Astrocyte (in vitro differentiated cells and primary cell): ENCODE measurements at regions not wholly inside any gene's neighbourhood (a gene's known extent, or its start where the extent isn't known, plus 50 kb on each side); places are given as distances from the start of the nearest gene placed in this dataset.

Experiments used
- DNase-seq: peaks from one replicate; pipeline ENCODE4 v3.0.0-alpha.2; 2010; ENCODE audit warnings: low read depth
- FAIRE-seq: peaks from 2 replicates; lab custom pipeline; 2011; peaks lifted over from hg19 to GRCh38; lab: Jason Lieb, UNC
- H2AFZ ChIP-seq: 2 replicates; pipeline ENCODE4 v1.6.0; 2012; ENCODE audit warnings: low read depth, low read length, inconsistent platforms
- H3K27ac ChIP-seq: 2 replicates; pipeline ENCODE4 v1.5.1; 2011; ENCODE audit warnings: low read depth, low read length, inconsistent platforms
- H3K27me3 ChIP-seq: 2 replicates; pipeline ENCODE4 v1.6.0; 2011; ENCODE audit warnings: low read length, inconsistent platforms; ENCODE audit not compliant: insufficient read depth
- H3K36me3 ChIP-seq: 2 replicates; pipeline ENCODE4 v1.5.1; 2011; ENCODE audit warnings: low read length, inconsistent platforms; ENCODE audit not compliant: insufficient read depth
- H3K4me1 ChIP-seq: 2 replicates; pipeline ENCODE4 v1.5.1; 2011; ENCODE audit warnings: low read length, inconsistent platforms; ENCODE audit not compliant: insufficient read depth
- H3K4me2 ChIP-seq: 2 replicates; pipeline ENCODE4 v1.6.0; 2012; ENCODE audit warnings: low read length, inconsistent platforms
- H3K4me3 ChIP-seq: 2 replicates; pipeline ENCODE4 v1.5.1; 2011; ENCODE audit warnings: low read depth, mild to moderate bottlenecking, low read length, inconsistent platforms; ENCODE audit not compliant: insufficient read depth
- H3K79me2 ChIP-seq: 2 replicates; pipeline ENCODE4 v1.6.0; 2012; ENCODE audit warnings: mild to moderate bottlenecking, low read length, inconsistent platforms; ENCODE audit not compliant: insufficient read depth
- H3K9ac ChIP-seq: 2 replicates; pipeline ENCODE4 v1.6.0; 2012; ENCODE audit warnings: mild to moderate bottlenecking, low read length, inconsistent platforms
- H3K9me3 ChIP-seq: 2 replicates; pipeline ENCODE4 v1.5.1; 2012; ENCODE audit warnings: low read depth, mild to moderate bottlenecking, low read length, inconsistent platforms; ENCODE audit not compliant: insufficient read depth
- H4K20me1 ChIP-seq: 2 replicates; pipeline ENCODE4 v1.6.0; 2012; ENCODE audit warnings: low read length, inconsistent platforms; ENCODE audit not compliant: insufficient read depth
- H3K27ac Mint-ChIP-seq: one replicate; pipeline ENCODE4 v1.8.0; 2021; ENCODE audit warnings: mild to moderate bottlenecking, mixed read lengths; ENCODE audit not compliant: unreplicated experiment
- H3K27me3 Mint-ChIP-seq: one replicate; pipeline ENCODE4 v1.8.0; 2021; ENCODE audit warnings: low read depth, mixed read lengths; ENCODE audit not compliant: unreplicated experiment
- H3K36me3 Mint-ChIP-seq: one replicate; pipeline ENCODE4 v1.8.0; 2021; ENCODE audit warnings: low read depth, mixed read lengths; ENCODE audit not compliant: unreplicated experiment
- H3K4me1 Mint-ChIP-seq: one replicate; pipeline ENCODE4 v1.8.0; 2021; ENCODE audit warnings: low read depth, mixed read lengths; ENCODE audit not compliant: unreplicated experiment
- H3K4me3 Mint-ChIP-seq: one replicate; pipeline ENCODE4 v1.8.0; 2021; ENCODE audit warnings: mild to moderate bottlenecking, moderate library complexity, mixed read lengths; ENCODE audit not compliant: unreplicated experiment
- H3K9me3 Mint-ChIP-seq: one replicate; pipeline ENCODE4 v1.8.0; 2021; ENCODE audit warnings: mild to moderate bottlenecking, mixed read lengths; ENCODE audit not compliant: unreplicated experiment
- CTCF ChIP-seq: IDR thresholded peaks from 2 replicates; pipeline ENCODE4 v1.5.1; 2011; ENCODE audit warnings: low read depth, mild to moderate bottlenecking, inconsistent platforms, low read length, moderate library complexity; ENCODE audit not compliant: insufficient read depth
- EZH2 ChIP-seq: IDR thresholded peaks from 2 replicates; pipeline ENCODE4 v1.6.1; 2012; ENCODE audit warnings: mild to moderate bottlenecking, low read length, inconsistent platforms; ENCODE audit not compliant: insufficient read depth

GRCh38 chr19:29054886-29055675 is 157.9 kb downstream of the UQCRFS1 start:
- Mint-ChIP-seq H3K9me3 (peaks cover 5% of the 10 kb centered on the region), H3K4me3 (no peak overlapping the region), H3K4me1 (no peaks in the 10 kb centered on the region), H3K36me3 (no peaks in the 10 kb centered on the region), H3K27ac (no peak overlapping the region), H3K27me3 (peaks cover 14% of the 10 kb centered on the region)
- Histone ChIP-seq H3K9me3 (peaks cover 14% of the 10 kb centered on the region), H3K4me1 (no peaks in the 10 kb centered on the region), H3K79me2 (no peaks in the 10 kb centered on the region), H3K27ac (no peak overlapping the region), H3K36me3 (no peaks in the 10 kb centered on the region), H3K9ac (no peak overlapping the region), H4K20me1 (no peaks in the 10 kb centered on the region), H2AFZ (no peak overlapping the region), H3K4me2 (no peak overlapping the region), H3K4me3 (no peak overlapping the region), H3K27me3 (no peaks in the 10 kb centered on the region)
- no peak for FAIRE-seq
- TF ChIP-seq CTCF, result no peak
- TF ChIP-seq EZH2, result no peak
- DNase-seq, result no peak

GRCh38 chr19:29048873-29049272 is 164.1 kb downstream of the UQCRFS1 start:
- no peak overlapping the region for H3K4me3 ChIP-seq
- no peak overlapping the region for H3K4me3 Mint-ChIP-seq
- FAIRE-seq, result no peak

More at GRCh38 chr19:29048873-29049272, 164.1 kb downstream of the UQCRFS1 start:
- H4K20me1 ChIP-seq, result no peaks in the 10 kb centered on the region
- peaks cover 16% of the 10 kb centered on the region for H3K9me3 ChIP-seq
- Mint-ChIP-seq H3K9me3 (peaks cover 2% of the 10 kb centered on the region), H3K36me3 (no peaks in the 10 kb centered on the region), H3K27ac (no peak overlapping the region), H3K27me3 (peaks cover 9% of the 10 kb centered on the region), H3K4me1 (no peaks in the 10 kb centered on the region)
- no peak for DNase-seq
- no peaks in the 10 kb centered on the region for H3K79me2 ChIP-seq
- H3K27me3 ChIP-seq, result no peaks in the 10 kb centered on the region
- TF ChIP-seq EZH2 (no peak), CTCF (no peak)
- no peak overlapping the region for H2AFZ ChIP-seq
- H3K9ac ChIP-seq, result no peak overlapping the region
- H3K4me1 ChIP-seq, result no peaks in the 10 kb centered on the region
- H3K4me2 ChIP-seq, result no peak overlapping the region
- H3K36me3 ChIP-seq, result no peaks in the 10 kb centered on the region
- H3K27ac ChIP-seq, result no peak overlapping the region
